ENCODE measurements at regions not wholly inside any gene's neighbourhood (a gene's known extent, or its start where the extent isn't known, plus 50 kb on each side); places are given as distances from the start of the nearest gene placed in this dataset.

DNA sequence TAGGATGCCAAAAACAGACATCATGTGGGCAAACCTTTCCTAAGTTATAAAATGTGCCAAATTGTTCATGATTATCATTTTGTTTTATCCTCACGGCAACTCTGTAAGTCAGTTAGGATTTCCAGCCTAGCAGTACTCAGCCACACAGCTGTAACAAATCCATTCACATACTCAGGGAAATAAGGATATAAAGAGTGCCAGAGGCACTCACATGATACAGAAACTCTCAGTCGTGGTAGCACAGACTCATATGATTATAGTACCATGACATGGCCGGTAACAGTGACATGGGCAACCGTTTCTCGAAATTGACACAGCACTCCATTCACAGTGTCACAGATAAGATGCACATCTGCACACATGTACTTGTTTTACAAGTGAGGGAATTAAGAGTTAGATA is 344.2 kb downstream of the LRIG3 start:
- no peak overlapping the region for H3K27ac Mint-ChIP-seq
- DNase-seq (no peak), ATAC-seq (ENCODE audit: low read depth) (no peak)
- no peaks in the 10 kb centered on the region for H3K9me3 Mint-ChIP-seq (ENCODE audit: insufficient read depth)
- intact Hi-C loops (cut with micrococcal nuclease): no loop called here
- no peak overlapping the region for H3K4me2 ChIP-seq (replicated peaks; ENCODE audit: low read depth, low read length, poor library complexity, severe bottlenecking)
- no peaks in the 10 kb centered on the region for H3K4me1 ChIP-seq (ENCODE audit: control insufficient read depth in 2 of 2, insufficient read depth in 2 of 2, low read length in 2 of 2)
- no peak overlapping the region for H3K9ac ChIP-seq (ENCODE audit: low read length)
- 86% methylated on average over 2 of the region's 5 CpGs for WGBS (ENCODE audit: insufficient coverage)
- no peaks in the 10 kb centered on the region for H3K4me1 Mint-ChIP-seq
- TF ChIP-seq EZH2 (IDR thresholded peaks at IDR 0.05; ENCODE audit: borderline replicate concordance, insufficient read depth, low read depth, low read length, poor library complexity, severe bottlenecking): no peak
- TF ChIP-seq, protein P1, sequence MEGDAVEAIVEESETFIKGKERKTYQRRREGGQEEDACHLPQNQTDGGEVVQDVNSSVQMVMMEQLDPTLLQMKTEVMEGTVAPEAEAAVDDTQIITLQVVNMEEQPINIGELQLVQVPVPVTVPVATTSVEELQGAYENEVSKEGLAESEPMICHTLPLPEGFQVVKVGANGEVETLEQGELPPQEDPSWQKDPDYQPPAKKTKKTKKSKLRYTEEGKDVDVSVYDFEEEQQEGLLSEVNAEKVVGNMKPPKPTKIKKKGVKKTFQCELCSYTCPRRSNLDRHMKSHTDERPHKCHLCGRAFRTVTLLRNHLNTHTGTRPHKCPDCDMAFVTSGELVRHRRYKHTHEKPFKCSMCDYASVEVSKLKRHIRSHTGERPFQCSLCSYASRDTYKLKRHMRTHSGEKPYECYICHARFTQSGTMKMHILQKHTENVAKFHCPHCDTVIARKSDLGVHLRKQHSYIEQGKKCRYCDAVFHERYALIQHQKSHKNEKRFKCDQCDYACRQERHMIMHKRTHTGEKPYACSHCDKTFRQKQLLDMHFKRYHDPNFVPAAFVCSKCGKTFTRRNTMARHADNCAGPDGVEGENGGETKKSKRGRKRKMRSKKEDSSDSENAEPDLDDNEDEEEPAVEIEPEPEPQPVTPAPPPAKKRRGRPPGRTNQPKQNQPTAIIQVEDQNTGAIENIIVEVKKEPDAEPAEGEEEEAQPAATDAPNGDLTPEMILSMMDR (IDR thresholded peaks at IDR 0.05): no peak
- no peaks in the 10 kb centered on the region for H3K9me3 ChIP-seq (ENCODE audit: control extremely low read depth in 1 of 3, control insufficient read depth in 2 of 3, insufficient read depth in 1 of 3, low read length in 2 of 3)
- no peaks in the 10 kb centered on the region for H3K27me3 Mint-ChIP-seq
- no peak overlapping the region for H3K4me3 ChIP-seq (ENCODE audit: control extremely low read depth in 1 of 5, extremely low read depth in 1 of 5, insufficient read depth in 1 of 5, low read depth in 2 of 5, low read length in 4 of 5)
- no peaks in the 10 kb centered on the region for H3K27me3 ChIP-seq (replicated peaks in 1 of 4; ENCODE audit: control extremely low read depth in 1 of 4, control insufficient read depth in 3 of 4, insufficient read depth in 4 of 4, low read length in 3 of 4)
- no peak overlapping the region for H2AFZ ChIP-seq (ENCODE audit: insufficient read depth, low read depth, low read length, poor library complexity, severe bottlenecking)
- no peaks in the 10 kb centered on the region for H4K20me1 ChIP-seq (ENCODE audit: control insufficient read depth, insufficient read depth, low read length, poor library complexity, severe bottlenecking)
- H3K27ac ChIP-seq (ENCODE audit: low read length in 2 of 2): no peak overlapping the region
- CTCF ChIA-PET: no interaction called here
- POLR2A ChIA-PET: no interaction called here
- H3K36me3 ChIP-seq (replicated peaks in 1 of 2; ENCODE audit: control extremely low read depth in 1 of 2, control insufficient read depth in 1 of 2, extremely low read depth in 1 of 2, insufficient read depth in 2 of 2, low read length in 1 of 2): no peaks in the 10 kb centered on the region
- H3K79me2 ChIP-seq (ENCODE audit: control insufficient read depth, insufficient read depth, low read length): no peaks in the 10 kb centered on the region
- no peak overlapping the region for H3K4me3 Mint-ChIP-seq

DNA sequence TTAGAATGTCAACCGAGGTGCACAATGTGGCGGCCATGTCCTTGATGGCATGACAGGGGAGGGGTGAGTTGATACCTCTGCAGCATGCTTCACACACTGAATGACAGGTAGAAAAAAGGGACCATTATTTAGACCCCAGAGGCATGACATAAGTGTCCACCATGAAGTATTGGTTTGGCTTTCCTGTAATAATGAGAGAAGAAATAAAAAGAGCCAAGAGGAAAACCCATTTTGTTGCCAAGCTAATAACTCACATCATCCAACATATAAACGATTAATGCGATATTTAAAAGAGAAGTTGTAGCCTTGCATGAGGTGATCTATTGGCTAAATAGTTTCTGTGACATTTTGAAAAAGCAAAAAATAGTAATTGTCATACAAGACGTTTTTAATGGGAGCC is 343.4 kb downstream of the LRIG3 start:
- WGBS (ENCODE audit: insufficient coverage): 80% methylated on average over 2 of the region's 5 CpGs
- TF ChIP-seq, protein P1 (IDR thresholded peaks at IDR 0.05): no peak
- no peak for TF ChIP-seq EZH2 (IDR thresholded peaks at IDR 0.05; ENCODE audit: borderline replicate concordance, insufficient read depth, low read depth, low read length, poor library complexity, severe bottlenecking)
- Mint-ChIP-seq H3K4me3 (no peak overlapping the region), H3K27me3 (no peaks in the 10 kb centered on the region), H3K9me3 (ENCODE audit: insufficient read depth) (no peaks in the 10 kb centered on the region), H3K4me1 (no peaks in the 10 kb centered on the region), H3K27ac (no peak overlapping the region)
- no peak overlapping the region for H3K27ac ChIP-seq (ENCODE audit: low read length in 2 of 2)
- no peaks in the 10 kb centered on the region for H3K79me2 ChIP-seq (ENCODE audit: control insufficient read depth, insufficient read depth, low read length)
- POLR2A ChIA-PET: no interaction called here
- no peak overlapping the region for H3K4me2 ChIP-seq (replicated peaks; ENCODE audit: low read depth, low read length, poor library complexity, severe bottlenecking)
- H3K27me3 ChIP-seq (replicated peaks in 1 of 4; ENCODE audit: control extremely low read depth in 1 of 4, control insufficient read depth in 3 of 4, insufficient read depth in 4 of 4, low read length in 3 of 4): no peaks in the 10 kb centered on the region
- H3K4me3 ChIP-seq (ENCODE audit: control extremely low read depth in 1 of 5, extremely low read depth in 1 of 5, insufficient read depth in 1 of 5, low read depth in 2 of 5, low read length in 4 of 5): no peak overlapping the region
- no peak overlapping the region for H2AFZ ChIP-seq (ENCODE audit: insufficient read depth, low read depth, low read length, poor library complexity, severe bottlenecking)
- CTCF ChIA-PET: no interaction called here
- intact Hi-C loops (cut with micrococcal nuclease): no loop called here
- no peak for ATAC-seq (ENCODE audit: low read depth)
- DNase-seq: no peak
- H4K20me1 ChIP-seq (ENCODE audit: control insufficient read depth, insufficient read depth, low read length, poor library complexity, severe bottlenecking): no peaks in the 10 kb centered on the region
- no peaks in the 10 kb centered on the region for H3K36me3 ChIP-seq (replicated peaks in 1 of 2; ENCODE audit: control extremely low read depth in 1 of 2, control insufficient read depth in 1 of 2, extremely low read depth in 1 of 2, insufficient read depth in 2 of 2, low read length in 1 of 2)
- H3K9me3 ChIP-seq (ENCODE audit: control extremely low read depth in 1 of 3, control insufficient read depth in 2 of 3, insufficient read depth in 1 of 3, low read length in 2 of 3): no peaks in the 10 kb centered on the region
- no peak overlapping the region for H3K9ac ChIP-seq (ENCODE audit: low read length)
- H3K4me1 ChIP-seq (ENCODE audit: control insufficient read depth in 2 of 2, insufficient read depth in 2 of 2, low read length in 2 of 2): no peaks in the 10 kb centered on the region

Measured in B cell (primary cell).